Sigmoid colon (tissue), 3 donors: ENCODE measurements at regions not wholly inside any gene's neighbourhood (a gene's known extent, or its start where the extent isn't known, plus 50 kb on each side); places are given as distances from the start of the nearest gene placed in this dataset.

Source experiments
- POLR2A ChIP-seq, 2 donors: fragments of 450-650 bp; IDR thresholded peaks; one replicate each; pipeline ENCODE4 v1.6.1; 2016; ENCODE audit warnings: antibody characterized with exemption in 2 of 2, mild to moderate bottlenecking in 2 of 2, moderate library complexity in 2 of 2
- TF ChIP-seq, protein P1 (sequence below), 4 experiments: fragments of 450-650 bp in 3 of 4; fragments of 200-600 bp in 1 of 4; IDR thresholded peaks; one replicate each; pipeline ENCODE4 v1.5.1; 2016 to 2019; ENCODE audit warnings: antibody characterized with exemption in 4 of 4, mild to moderate bottlenecking in 3 of 4, moderate library complexity in 2 of 4

DNA sequence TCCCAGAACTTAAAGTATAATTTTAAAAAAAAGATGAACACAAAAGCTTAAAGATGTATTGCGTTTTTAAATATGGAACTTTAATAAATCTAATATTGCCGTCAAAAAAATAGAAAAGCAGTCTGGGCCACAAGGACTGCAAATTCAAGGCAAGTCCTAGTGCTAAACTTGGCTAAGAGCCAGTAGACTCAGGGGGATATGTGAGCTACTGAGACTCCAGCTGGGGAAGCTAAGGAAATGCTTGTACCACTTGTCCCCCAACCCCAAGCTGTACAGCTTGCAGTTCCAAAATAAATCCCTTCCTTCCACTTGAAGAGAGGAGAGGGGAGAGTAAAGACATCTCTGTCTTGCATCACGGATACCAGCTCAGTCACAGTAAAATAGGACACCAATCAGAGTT, 290.8 kb upstream of the FGF13 start:
- TF ChIP-seq POLR2A (IDR thresholded peaks at IDR 0.05): no peak
- TF ChIP-seq, protein P1, sequence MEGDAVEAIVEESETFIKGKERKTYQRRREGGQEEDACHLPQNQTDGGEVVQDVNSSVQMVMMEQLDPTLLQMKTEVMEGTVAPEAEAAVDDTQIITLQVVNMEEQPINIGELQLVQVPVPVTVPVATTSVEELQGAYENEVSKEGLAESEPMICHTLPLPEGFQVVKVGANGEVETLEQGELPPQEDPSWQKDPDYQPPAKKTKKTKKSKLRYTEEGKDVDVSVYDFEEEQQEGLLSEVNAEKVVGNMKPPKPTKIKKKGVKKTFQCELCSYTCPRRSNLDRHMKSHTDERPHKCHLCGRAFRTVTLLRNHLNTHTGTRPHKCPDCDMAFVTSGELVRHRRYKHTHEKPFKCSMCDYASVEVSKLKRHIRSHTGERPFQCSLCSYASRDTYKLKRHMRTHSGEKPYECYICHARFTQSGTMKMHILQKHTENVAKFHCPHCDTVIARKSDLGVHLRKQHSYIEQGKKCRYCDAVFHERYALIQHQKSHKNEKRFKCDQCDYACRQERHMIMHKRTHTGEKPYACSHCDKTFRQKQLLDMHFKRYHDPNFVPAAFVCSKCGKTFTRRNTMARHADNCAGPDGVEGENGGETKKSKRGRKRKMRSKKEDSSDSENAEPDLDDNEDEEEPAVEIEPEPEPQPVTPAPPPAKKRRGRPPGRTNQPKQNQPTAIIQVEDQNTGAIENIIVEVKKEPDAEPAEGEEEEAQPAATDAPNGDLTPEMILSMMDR (IDR thresholded peaks at IDR 0.05): no peak
